H4 (cell line): ENCODE measurements at regions not wholly inside any gene's neighbourhood (a gene's known extent, or its start where the extent isn't known, plus 50 kb on each side); places are given as distances from the start of the nearest gene placed in this dataset.

Experiments used
- DNase-seq: peaks from one replicate; pipeline ENCODE4 v3.0.0-alpha.2; 2015; ENCODE audit warnings: low spot score

- DNase-seq, result no peak
Observed at GRCh38 chr9:23172206-23172605, 653.8 kb downstream of the ELAVL2 start.

- no peak for DNase-seq
Observed at GRCh38 chr9:23172979-23173637, 652.9 kb downstream of the ELAVL2 start.

GRCh38 chr9:23194281-23194680 lies 631.8 kb downstream of the ELAVL2 start:
- DNase-seq, result no peak

- DNase-seq, result no peak
Observed at GRCh38 chr9:23215688-23216087, 610.4 kb downstream of the ELAVL2 start.

GRCh38 chr9:23219471-23219870 lies 606.6 kb downstream of the ELAVL2 start:
- DNase-seq, result no peak

GRCh38 chr9:23220171-23220570 lies 605.9 kb downstream of the ELAVL2 start:
- DNase-seq, result no peak

GRCh38 chr9:23220957-23221356 lies 605.1 kb downstream of the ELAVL2 start:
- no peak for DNase-seq

- no peak for DNase-seq
Observed at GRCh38 chr9:23229890-23230317, 596.1 kb downstream of the ELAVL2 start.

- DNase-seq, result no peak
Observed at GRCh38 chr9:23232831-23233230, 593.2 kb downstream of the ELAVL2 start.

- DNase-seq, result no peak
Observed at GRCh38 chr9:23243523-23243922, 582.5 kb downstream of the ELAVL2 start.

- DNase-seq, result no peak
Observed at GRCh38 chr9:23245067-23245466, 581.0 kb downstream of the ELAVL2 start.

GRCh38 chr9:23254404-23255184 lies 571.4 kb downstream of the ELAVL2 start:
- DNase-seq, result no peak

- no peak for DNase-seq
Observed at GRCh38 chr9:23255346-23255745, 570.7 kb downstream of the ELAVL2 start.

GRCh38 chr9:23258569-23258968 lies 567.5 kb downstream of the ELAVL2 start:
- DNase-seq, result peak; percentile 29

GRCh38 chr9:23278561-23278960 lies 547.5 kb downstream of the ELAVL2 start:
- DNase-seq, result no peak

GRCh38 chr9:23287390-23287789 lies 538.6 kb downstream of the ELAVL2 start:
- DNase-seq, result no peak

- DNase-seq, result no peak
Observed at GRCh38 chr9:23288545-23288944, 537.5 kb downstream of the ELAVL2 start.

GRCh38 chr9:23290973-23291372 lies 535.1 kb downstream of the ELAVL2 start:
- no peak for DNase-seq

GRCh38 chr9:23302281-23302680 lies 523.8 kb downstream of the ELAVL2 start:
- DNase-seq, result no peak

GRCh38 chr9:23306731-23307130 lies 519.3 kb downstream of the ELAVL2 start:
- DNase-seq, result no peak

GRCh38 chr9:23307731-23308513 lies 518.1 kb downstream of the ELAVL2 start:
- no peak for DNase-seq

- no peak for DNase-seq
Observed at GRCh38 chr9:23309800-23310199, 516.2 kb downstream of the ELAVL2 start.

GRCh38 chr9:23314247-23314646 lies 511.8 kb downstream of the ELAVL2 start:
- DNase-seq, result no peak
